ENCODE measurements at regions not wholly inside any gene's neighbourhood (a gene's known extent, or its start where the extent isn't known, plus 50 kb on each side); places are given as distances from the start of the nearest gene placed in this dataset.

DNA sequence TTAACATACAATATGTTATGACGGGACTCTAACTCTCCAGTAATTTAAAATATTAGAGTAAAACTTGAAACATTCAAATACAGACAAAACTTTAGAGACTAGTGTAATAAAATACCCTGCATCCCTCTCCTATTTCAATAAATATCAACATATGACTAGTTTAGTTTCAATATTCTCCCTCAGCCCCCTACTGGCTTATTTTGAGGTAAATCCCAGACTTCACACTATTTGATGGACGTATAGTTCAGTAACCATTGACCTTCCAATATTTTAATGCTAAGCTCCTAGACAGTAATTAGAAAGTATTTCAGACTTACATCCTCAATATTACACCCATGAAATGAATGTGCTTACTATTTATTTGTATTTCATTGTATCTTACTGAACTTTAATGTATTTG lies 180.7 kb upstream of the STARD13 start:
- DNase-seq (ENCODE audit: low read depth in 2 of 2) = no peak

DNA sequence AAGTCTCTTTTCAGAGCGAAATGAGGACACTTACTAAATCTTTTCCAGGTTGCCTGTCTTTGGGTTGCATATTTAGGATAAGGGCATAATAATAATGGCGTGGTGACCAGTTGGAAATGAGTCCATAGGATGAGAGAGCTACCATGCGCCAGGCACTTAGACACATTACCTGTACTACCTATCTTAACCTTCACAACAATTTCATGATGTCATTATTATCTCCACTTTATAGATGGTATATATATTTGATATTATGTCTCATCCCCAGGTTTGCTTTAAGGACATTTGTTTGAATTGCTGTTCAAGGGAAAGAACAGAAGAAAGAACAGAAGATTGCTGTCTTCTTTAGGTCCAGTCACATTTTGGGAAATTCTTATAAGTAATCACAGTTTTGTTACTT lies 182.0 kb upstream of the STARD13 start:
- DNase-seq (ENCODE audit: low read depth in 2 of 2) = no peak

DNA sequence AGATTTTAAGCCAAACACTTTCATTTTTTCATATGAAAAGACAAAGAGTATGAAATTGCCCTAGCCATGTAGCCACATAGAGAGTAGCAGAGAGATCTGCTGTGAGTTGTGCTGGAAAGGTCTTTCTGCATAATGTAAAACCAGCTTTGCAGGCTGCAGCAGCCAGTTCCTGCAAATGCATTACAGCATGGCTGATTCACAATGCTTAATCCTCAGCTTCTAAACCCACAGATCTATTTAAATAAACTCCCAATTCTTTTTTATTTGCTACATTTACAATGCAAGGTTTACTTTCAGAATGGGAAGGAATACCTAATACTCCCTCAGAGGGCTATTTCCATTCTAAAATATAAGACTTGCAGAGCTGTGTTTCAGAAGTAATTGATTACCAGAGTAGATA lies 185.6 kb upstream of the STARD13 start:
- DNase-seq (ENCODE audit: low read depth in 2 of 2) = no peak

DNA sequence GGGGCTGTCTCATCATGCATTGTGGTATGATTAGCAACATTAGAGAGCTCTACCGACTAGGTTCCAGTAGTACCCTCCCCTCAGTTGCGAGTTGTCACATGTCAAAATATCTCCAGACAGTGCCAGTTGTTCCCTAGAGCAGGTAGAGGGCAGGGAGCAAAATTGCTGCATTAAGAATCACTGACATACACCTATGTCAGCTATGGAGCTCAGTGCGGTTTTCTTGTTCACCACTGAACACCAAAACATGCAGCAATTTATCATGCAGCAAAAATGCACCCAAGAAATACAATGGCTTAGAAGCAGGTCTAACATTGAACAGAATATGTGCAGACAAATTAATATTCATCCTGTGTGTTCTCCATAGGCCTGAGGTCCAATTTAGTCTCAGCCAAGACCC lies 186.9 kb upstream of the STARD13 start:
- no peak for DNase-seq (ENCODE audit: low read depth in 2 of 2)

DNA sequence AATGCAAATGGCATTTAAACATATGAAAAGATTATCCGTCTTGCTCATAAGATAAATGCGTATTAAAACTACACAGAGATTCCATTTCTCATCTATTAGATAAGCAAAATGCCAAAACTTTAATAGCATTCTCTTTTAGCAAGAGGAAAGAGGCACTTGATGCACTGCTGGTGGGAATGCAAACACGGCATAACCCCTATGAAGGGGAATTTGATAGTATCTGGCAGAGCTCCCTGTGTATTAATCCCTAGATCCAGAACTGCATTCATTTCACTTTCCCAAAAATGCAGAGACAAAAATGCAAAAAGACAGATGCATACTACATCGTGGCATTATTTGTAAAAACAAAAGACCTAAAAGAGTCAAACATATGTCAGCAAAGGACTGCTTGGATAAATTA lies 193.6 kb upstream of the STARD13 start:
- DNase-seq (ENCODE audit: low read depth in 2 of 2) = no peak

DNA sequence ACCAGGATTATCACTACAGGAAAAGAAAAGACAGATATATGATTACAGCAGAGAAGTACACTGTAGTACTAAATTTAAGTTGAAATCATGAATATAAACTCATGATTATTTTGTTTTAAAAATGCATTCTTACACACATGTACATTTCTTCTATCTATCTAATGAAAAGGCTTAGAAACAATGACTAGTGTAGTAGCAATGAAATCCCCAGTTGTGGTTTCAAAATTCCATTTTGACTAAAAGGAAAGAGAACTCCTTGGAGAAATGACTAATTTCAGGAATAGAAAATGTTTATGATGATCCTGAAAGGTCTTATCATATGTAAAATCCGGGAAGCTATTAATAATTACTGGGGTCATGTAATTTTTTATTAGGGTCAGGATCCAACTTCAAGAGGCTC lies 195.0 kb upstream of the STARD13 start:
- DNase-seq (ENCODE audit: low read depth in 2 of 2) = no peak

DNA sequence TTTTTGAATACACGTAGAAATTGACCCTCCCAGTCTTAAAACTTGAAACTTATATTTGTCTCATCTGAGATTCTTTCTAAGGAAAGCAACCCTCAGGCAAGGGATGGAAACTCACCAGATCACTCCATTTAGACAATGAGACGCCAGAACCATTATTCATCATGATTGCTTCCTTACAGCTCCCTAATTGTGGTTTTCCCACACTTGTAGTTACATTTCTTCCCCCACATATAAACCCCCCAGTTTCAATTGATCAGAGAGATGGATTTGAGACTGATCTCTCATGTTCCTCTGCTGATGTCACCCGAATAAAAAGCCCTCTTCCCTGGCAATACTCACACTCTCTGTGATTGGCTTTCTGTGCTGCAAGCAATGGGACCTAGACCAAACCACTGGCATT lies 197.9 kb upstream of the STARD13 start:
- no peak for DNase-seq (ENCODE audit: low read depth in 2 of 2)

DNA sequence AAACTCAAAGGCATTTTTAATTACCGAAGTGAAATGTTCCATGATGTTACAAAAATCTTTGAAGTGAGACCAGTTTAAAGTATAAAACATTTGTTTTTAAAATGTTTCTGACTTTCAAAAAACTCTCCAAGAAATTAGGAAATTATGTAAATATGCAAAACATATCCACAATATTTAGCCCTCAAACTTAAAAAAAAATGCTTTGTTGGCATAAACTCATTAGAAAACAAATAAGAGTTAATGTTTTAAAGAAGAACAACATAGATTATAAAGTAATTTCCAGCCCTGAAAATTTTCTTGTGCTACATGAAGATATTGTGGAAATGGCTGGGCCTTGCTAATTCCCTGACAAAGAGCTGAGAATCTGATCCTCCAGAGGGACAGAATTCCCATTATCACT lies 199.7 kb upstream of the STARD13 start:
- no peak for DNase-seq (ENCODE audit: low read depth in 2 of 2)

DNA sequence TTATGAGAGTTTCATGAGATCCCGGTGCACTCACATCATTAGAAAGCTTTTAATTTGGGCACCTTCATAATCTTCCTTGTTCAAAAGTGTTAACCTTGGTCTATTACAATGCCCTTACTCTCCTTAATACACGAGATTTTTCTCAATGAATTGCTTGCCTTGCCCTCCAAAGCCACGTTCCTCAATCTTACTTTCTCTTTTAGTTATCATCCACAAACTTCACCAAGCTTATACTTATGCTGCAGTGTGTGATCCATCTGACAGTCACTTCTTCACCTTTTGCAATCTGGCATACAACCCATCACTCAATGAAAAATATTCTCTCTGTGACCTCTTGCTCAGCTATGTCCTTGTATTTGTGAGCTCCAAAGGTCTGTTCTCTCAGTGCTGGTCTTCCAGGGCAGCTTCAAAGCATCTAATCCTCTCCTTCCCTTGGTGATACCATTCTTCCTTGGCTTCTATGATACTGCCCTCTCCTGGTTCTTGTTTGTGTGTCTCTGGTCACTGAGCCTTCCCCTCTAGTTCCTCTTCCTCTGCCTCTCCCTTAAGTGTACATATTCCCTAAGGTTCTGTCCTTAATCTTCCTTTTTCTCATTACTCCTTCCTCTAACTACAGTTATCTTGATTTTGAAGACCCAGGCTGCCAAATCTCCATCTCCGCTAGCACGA lies 202.2 kb upstream of the STARD13 start:
- no peak for DNase-seq (ENCODE audit: low read depth in 2 of 2)

DNA sequence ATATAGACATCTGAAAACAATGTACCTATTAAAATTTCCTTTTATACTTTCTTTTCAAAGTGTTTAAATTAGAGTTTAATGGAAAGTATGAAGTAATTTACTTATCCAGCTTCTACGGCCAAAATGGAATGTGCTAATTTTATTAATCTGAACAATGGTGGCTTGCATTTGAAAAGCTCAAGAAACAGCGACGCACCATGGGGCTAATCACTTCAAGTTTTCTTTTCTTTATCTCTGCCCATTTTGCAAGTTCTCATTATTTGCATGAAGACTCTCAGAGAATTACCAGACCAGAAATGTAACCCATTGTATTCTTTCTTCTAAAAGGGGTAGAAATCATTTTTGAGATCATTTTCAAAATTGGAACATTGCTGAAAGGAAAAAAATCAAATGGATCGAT lies 204.0 kb upstream of the STARD13 start:
- no peak for DNase-seq (ENCODE audit: low read depth in 2 of 2)

DNA sequence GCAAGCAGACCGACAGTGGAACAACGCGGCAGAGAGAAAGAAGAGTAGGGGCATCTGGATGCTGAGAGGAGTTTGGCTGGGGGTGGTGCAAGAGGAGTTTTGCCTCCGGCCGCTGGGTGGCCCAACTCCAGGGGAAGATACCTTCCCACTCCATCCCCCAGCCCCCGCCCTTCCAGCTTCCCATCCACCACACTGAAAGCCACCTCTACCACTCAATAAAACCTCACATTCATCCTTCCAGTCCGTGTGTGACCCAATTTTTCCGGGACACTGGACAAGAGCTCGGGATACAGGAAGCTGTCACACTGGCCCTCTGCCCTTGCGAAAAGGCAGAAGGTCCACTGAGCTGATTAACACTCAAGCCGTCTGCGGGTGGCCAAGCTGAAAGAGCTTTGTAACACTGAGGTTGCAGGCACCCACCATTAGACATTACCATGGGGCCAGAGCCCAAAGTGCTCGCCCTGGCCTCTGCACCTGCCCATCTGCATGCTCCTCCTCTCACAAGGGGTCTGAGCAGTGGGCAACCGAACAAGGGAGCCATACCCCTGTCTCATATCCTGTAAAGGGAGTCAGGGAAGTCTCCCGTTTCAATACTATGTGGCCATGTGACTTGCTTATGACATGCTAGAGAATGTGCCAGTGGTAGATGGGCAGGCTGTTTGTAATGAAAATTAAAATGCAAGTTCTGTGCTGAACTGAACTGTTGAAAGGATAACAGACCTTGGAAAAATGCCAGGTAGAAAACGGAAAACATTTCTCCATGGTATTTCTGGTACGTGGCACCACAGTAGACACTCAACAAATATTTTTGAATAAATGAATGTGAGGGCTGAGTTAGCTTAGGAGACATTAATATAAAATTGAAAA lies 205.1 kb upstream of the STARD13 start:
- DNase-seq (ENCODE audit: low read depth in 2 of 2) = no peak

DNA sequence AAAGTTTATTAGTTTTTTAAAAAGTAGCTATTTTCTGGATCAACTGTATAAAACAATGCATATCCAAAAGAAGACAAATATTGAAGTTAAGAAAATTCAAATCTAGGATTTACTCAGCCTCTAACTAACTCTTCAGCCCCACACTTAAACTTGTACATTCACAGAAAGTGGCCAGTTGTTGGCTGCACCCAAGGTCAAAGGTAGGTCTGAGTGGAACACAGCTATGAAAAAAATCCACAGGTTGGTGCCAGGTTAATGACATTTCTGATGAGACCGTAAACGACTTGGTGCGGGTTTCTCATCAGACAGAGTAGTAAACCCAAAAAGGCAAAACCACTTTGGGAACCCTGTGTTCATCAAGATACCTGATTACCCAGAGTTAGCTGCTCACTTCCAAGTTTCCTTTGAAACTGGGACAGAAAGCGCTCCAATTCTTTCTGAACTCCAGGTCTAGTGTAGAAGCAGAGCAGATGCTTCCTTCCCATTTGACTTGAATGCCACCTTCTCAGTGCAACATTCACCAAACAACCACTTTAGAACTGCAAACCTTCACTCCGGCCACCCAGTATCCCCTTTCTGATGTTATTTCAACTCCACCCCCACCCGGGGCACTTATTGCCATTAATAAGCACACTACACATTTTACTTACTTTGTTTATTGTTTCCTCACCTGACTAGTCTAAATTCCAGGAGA lies 208.3 kb upstream of the STARD13 start:
- DNase-seq (ENCODE audit: low read depth in 2 of 2) = no peak

DNA sequence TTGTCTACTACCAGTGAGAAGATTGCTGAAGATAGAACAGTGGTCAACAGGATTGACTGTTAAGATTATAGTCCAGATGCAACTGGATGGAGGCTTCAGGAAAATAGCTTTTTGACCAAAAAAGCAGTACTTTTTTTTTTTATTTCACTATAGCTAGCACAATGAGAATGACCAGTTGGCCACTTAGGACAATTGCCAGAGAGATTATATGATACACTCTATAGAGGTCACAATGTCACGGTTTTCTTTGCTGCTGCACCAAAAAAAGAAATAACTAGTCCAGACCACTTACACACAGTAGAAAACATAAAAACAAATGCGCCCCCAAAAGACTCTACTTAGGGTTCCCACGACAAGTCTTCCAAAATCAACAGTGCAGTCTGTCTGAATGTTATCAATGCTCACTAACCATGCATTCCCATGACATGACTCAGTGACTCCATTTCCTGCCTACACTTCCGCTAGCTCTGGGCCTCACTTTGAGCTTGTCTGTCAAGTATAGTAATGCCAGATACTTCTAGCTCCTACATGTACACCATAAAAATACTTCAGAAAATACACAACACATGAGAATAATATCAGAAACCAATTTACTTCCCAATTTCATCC lies 209.1 kb upstream of the STARD13 start:
- no peak for DNase-seq (ENCODE audit: low read depth in 2 of 2)

DNA sequence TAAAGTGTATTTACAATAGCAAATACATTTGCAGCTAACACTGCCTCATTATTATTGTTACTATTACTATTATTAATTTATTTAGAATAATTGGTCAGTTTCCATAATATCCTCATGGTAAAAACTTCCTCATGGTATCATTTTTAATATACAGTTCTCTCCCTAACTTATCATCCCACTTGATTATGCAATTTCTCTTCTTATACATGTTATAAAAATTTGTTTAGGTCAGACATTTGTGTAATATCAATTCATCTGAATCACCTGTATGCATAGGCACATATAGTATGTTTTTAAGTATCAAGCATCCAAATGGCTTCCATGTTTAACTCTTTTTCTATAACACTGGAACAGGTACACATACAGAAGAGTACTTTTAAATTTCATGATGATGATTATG lies 210.8 kb upstream of the STARD13 start:
- DNase-seq (ENCODE audit: low read depth in 2 of 2) = no peak

DNA sequence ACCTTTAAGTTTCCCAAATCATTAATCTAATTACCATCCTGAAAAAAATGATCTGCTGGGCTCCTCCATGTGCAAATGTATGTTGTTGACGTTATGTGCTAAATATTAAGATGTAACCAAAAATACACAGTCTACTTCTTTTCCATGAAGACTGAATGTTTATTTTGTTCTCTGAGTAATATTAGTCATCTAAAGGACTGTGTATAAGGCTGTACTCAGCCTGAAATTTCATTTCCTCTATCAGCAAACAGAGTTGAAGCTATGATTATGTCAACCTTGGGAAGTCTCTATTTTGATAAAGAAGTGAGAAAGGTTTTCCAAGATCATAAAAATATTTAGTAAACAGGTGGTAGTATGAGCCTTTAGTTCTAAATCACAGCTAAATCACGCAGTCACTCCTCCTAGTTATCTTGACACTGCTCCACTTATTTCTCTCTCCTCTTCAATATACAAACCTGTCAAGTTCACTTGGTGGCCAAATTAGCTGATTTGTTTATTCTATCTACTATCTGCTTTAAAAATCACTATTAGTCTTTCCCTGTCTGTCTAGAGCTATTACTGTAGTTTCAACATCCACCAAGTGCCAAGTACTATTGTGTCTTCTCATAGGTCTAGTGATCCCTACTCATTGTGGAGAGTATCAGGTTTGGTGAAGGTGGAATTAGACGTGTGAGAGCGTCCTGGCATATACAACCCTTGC lies 211.7 kb upstream of the STARD13 start:
- no peak for DNase-seq (ENCODE audit: low read depth in 2 of 2)

DNA sequence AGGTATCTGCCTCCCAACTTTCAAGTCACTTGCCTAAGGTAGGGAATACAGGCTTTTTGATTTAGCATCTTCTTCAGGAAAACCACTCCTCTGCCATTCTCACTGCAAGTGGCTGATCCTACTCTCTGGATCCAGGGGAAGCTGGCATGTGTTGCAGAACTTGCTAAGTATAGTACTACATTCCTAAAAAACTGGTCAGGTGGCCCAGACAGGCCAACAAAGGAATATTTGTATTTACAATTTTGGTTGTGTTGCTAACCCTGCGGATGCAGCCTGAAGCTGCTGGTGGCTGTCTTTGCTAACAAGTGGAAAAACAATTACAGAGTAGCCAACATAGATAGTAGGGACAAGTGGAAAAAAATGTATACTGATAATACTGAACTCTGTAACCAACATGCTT lies 222.5 kb upstream of the STARD13 start:
- no peak for DNase-seq (ENCODE audit: low read depth in 2 of 2)

DNA sequence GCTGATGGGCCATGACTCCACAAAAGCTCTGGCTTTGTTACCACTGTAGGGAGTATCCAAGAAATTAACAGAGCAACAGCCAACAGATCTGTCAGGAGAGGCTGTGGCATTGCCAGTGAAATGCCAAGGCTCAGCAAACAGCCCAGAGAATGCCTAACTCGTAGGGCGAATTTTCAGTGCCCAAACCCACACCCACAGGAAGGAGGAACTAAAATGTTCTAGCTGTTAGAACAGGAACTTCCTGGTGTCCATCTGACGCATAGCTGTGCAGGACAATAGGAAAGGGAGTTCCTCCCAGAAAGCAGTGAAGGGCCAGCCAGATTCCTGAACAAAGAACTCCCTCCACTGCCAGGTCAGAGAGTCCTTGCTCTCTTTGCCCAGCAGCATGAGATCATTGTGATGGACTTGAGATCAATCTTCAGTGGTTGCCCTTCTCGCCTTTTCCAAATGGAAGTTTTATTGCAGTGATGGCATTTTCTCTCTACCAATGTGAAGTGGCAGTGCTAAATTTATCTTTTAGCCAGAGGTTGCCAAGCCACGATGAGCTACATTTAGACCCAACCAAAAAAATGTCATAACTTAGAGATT lies 224.2 kb upstream of the STARD13 start:
- DNase-seq (ENCODE audit: low read depth in 2 of 2) = no peak

DNA sequence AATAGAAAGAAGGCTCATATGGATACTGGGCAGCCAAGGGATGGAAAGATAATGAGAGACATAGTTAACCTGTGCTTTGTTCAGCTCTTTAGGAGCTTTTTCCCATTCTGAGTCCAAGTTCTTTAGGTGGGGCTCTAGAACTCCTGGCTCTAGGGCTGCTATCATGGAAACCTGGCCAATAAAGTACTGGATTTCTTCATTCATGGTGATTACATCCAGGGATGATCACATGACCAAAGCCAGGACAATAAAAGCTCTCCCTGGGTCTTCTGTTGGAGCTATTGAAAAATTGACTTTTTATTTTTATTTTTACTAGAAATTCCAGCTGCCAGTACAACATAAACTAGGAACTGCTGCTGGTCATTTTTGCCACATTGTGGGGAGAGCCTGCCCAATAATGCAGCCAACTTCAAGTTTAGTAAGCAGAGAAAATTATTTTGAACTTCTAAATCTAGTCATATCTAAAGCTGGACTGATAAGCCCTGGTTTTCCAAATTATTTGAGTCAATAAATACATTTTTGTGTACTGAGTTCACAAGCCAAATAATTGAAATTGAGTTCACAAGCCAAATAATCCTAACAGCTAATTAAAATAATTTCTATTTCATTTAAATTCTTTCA lies 224.9 kb upstream of the STARD13 start:
- no peak for DNase-seq (ENCODE audit: low read depth in 2 of 2)

DNA sequence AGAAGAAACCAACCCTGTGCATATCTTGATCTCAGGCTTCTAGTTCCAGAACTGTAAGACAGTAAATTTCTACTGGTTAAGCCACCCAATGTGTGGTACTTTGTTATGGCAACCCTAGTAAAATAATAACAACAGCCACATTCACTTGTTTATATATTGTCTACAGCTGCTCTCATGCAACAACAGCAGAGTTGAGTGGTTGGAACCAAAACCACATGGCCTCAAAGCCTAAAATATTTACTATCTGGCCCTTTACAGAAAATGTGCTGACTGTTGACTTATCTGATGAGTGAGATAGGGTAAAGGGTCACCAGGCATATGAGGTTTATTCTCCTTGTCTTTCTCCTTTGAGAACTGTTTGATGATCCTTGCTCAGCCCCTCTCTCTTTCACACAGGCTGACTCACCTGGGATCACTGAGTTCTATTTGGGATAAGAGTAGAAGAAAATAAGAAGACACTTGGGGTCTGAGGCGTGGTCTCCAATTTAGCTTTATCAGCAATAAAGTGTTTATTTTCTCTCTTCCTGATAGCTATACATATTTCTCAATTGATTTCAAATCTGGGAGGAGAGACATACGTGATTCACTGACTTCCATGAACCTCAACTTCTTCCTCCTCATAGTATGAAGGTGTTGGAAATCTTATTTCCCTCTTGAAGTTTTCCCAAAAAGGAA lies 227.5 kb upstream of the STARD13 start:
- no peak for DNase-seq (ENCODE audit: low read depth in 2 of 2)

DNA sequence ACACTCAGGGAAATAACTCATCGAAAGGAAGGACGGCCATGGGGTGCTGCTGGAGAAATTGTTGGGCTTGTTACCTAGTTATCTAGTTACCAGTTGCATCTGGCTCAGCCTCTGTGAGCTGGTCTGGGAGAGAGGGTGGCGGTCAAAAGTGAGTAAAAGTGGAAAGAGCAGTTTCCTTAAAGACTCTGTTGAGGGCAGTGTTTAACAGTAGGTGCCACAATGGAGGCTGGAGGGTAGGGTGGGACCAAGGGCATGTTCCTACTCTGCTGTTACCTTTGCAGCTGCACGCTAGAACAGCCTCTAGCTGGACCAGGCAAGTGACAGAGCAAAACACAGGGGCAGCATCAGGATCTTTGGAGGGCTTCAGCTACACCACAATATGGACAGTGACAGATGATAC lies 228.8 kb upstream of the STARD13 start:
- DNase-seq (ENCODE audit: low read depth in 2 of 2) = no peak
